Amniotic stem cell (primary cell): ENCODE measurements at regions not wholly inside any gene's neighbourhood (a gene's known extent, or its start where the extent isn't known, plus 50 kb on each side); places are given as distances from the start of the nearest gene placed in this dataset.

ENCODE experiments used
- DNase-seq: peaks from one replicate; lab custom pipeline; 2025; lab: John Stamatoyannopoulos, UW

DNA sequence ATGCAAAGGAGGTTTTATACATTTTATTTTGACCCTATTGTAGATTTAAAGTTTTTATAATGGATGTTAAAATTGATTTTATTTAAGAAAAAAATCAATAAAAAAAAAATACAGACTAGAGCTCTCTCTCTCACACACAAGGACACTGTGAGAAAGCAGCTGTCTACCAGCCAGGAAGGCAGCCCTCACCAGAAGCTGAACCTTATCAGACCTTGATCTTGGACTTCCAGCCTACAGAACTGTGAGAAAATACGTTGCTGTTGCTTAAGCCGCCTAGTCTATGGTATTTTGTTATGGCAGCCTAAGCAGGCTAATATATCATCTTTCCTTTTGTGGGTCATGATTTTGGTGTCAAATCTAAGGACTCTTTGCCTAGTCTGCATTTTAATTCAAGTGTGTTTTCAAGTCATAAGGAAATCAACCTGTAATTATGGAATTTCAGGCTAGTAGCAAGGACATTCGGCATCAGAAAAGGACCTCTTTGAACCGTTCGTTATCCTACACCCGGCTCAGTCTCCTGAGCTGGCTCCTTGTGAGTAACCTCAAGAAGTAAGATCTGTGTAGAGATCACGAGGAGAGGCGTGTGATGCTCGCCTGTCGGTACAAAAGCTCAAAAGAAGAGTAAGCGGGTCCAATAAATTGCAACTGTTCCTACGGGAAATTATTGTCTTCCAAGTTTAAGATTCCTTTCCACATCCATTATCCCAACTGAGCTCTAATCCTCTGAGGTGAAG lies 98.2 kb downstream of the PDCL3 start:
- no peak for DNase-seq

DNA sequence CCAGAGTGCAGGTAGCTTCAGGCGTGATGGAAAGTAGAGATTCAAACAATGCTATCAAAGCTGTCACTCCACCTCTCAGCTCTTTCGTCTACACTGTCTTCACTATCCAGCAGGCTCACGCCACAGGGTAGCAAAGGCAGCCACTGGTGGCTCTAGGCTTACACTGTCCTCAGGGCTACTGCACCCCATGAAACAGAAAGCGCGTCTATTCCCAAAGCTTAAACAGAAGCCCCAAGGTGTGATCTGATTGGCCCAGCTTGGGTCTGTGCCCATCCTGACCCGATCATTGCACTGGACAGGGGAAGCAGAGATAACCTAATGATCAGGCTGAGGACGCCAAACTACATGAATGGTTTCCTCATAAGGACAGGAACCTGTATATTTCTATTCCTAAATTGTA lies 100.1 kb downstream of the PDCL3 start:
- DNase-seq, result no peak

DNA sequence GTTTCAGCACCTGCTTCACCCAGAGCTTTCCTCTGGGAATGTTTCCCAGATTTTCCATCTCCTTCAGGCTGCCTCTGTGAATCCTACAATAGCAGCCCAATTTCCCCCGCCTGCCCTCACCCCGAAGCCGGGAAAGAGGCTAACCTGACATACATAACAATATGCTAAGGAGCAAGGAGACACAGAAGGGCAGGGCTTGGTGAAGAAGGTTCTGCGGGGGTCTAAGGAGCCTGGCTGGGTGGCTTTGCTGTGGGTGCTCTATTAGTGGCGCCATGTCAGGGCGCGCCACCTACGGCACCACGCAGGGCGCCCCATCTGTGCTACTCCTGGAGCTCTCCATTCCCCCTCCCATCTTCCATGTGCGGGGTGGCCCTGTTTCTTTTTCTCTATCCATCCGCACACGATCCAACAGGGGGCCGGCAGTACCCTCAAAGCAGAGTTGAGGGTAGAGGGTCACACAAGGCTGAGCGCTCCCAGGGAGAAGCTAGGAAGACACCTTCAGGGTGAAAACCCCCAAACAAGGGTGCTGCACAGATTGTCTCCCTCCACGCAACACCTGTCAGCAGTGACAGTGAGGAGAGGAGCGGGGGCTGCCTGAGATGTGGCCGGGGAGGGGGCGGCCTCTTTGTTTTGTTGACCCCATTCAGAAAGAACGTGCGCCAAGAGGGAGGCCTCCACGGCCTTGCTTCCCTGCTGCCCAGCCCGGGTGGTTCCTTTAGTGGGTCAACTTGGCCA lies 101.4 kb downstream of the PDCL3 start:
- no peak for DNase-seq

DNA sequence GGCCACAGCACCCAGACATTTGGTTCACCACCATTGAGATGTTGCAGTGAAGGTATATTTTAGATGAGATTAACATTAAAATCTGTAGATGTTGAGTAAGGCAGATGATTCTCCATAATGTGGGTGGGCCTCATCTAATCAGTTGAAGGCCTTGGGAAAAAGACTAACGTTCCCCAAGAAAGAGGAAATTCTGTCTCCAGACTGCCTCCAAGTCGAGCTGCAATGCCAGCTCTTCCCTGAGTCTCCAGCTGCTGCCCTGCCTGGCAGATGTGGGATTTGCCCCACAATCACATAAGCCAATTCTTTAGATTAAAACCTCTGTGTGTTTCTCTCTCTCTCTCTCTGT lies 101.9 kb downstream of the PDCL3 start:
- no peak for DNase-seq

DNA sequence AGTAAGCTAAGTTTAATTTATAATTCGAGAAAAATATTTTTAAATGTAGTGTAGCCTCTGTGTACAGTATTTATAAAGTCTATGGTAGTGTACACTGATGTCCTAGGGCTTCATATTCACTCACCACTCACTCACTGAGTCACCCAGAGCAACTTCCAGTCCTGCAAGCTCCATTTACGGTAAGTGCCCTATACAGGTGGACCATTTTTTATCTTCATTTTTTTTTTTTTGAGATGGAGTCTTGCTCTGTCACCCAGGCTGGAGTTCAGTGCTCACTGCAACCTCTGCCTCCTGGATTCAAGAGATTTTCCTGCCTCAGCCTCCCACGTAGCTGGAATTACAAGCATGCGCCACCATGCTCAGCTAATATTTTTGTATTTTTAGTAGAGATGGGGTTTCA lies 104.2 kb downstream of the PDCL3 start:
- no peak for DNase-seq

DNA sequence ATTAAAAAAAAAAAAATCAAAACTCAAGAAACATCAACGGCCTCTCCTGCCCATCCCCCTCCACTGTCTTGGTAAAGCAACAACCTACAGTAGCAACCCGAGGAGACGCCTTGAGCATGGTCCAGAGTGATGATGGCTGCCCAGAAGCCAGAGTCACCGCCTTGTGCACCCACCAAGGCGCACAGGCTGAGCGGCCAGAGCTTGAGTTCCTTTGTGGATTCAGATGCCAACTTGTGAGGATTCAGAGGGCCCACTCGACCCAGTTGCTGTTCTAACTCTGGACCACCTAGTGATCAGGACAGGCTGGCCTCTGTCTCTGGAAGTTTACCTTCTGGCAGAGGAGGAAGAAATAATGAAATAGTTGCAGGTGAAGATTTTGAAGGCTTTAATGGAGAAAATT lies 105.0 kb downstream of the PDCL3 start:
- no peak for DNase-seq

DNA sequence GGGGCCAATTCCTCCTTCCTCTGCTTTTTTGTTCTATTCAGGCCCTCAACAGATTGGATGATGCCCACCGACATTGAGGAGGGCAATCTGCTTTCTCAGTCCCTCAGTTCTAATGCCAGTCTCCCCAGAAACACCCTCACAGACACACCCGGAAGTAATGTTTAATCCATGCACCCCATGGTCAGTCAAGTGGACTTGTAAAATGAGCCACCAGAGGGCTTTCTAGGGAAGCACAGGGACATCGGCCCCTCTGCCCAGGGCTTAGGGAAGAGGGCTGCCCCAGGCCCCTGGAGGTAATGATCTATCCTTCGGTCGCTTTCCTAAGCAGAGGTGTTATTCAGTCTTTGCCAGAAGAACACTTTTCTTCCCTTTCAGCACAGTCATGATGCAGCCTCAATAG lies 107.4 kb downstream of the PDCL3 start:
- DNase-seq, result no peak

DNA sequence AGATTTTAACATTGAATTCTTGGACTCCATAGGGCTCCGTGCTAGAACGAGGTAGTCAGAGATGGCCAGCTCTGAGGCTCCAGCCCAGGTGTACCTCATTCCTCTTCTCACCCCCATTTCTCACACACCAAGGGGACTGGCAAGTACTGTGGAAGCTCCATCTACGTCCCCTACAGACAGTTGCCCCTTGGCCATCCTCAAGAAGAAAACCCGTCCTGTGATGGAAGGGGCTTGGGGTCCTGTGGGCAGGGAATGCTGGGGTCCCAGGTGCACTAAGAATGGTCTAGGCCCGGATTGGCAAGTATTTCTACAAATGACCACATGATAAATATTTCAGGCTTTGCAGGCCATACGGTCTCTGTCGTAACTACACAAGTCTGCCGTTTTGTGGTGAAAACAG lies 110.3 kb downstream of the PDCL3 start:
- no peak for DNase-seq

DNA sequence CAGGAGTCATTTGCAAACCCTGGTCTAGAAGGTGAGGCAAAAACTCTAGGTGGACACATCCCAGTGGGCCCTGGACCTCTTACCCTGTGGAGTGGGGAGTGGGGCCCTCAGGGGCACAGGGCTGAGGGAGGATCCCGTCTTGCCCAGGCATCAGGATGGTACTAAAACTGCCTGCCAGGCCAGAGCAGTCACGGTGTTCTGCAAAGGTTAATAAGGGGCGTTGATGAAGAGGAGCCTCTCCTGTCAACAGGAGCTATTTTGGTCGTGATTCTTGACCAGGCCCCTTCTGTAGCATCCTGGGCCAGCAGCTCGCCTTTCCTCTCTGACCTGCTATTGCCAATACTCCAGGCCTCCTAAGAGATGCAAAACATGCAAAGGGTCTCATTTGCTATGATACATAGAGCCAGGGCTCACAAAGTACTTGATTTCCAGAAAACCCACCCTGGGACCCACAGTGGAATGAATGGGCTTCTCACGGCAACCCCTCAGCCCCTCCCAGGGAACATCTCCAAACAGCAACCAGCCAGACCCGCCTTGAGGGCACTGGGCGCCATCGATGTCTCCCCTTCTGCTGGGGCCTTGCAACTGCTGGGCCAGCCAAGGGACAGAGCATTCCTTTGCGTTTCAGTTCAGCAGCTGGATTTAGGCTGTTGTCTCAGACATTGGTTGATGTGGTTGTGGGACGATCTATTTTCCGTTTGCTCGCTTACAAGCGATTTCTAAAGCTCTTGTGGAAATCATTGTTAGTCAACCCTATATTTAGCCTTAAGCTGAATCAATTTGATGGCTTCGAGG lies 111.1 kb downstream of the PDCL3 start:
- DNase-seq, result no peak

DNA sequence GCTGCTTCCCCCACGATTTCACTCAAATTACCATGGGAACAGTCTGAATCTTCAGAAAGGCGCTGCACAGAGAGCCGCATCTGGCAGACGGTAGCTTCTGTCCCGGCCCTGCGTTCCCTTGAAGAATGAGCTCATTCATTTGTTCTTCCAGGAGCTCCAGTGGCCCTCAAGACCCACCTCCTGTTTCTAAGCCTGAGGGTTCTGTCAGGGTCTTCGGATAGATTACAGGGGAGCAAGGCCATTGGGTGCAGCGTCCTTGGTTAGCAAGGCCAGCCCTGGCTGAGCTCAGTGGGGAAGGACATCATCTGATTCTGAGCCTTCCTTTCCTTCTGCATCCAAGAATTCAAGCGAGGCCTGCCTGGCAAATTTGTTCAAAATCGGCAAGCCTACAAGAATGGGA lies 111.9 kb downstream of the PDCL3 start:
- no peak for DNase-seq

DNA sequence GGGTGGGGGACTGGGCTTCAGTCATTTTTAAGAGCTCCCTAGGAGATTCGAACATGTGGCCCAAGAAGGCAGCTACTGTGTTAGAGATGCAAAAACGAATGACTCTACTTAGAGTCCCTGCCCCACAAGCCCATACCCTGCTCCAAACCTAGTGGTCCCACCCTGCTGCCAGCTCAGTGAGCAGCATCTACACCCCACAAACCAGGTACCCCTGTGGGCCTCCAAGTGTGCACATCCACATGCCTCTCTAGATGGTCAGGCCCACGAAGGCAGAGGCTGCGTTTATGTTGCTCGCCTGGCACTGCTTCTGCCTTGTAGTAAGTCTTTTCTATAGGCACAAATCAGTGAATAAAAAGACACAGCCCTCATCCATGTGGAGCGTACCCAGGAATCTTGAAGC lies 112.6 kb downstream of the PDCL3 start:
- DNase-seq, result no peak

DNA sequence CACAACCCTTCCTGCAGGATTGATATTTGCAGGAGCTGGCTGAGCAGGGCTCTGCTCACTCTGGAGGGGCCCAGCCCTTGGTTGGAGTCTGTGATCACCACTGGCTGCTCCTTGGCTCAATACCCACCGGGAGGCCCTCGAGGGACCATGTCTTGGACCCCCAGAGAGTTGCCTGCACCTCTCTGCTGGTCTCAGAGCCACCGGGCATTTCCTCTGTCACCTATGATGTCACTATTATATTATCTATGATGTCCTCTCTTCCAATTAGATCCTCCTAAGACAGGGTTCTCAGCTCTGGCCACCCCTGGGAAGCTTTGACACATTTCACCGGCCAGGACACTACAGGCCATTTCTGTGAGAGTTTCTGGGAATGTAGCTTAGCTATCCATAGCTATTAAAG lies 113.1 kb downstream of the PDCL3 start:
- DNase-seq, result no peak

DNA sequence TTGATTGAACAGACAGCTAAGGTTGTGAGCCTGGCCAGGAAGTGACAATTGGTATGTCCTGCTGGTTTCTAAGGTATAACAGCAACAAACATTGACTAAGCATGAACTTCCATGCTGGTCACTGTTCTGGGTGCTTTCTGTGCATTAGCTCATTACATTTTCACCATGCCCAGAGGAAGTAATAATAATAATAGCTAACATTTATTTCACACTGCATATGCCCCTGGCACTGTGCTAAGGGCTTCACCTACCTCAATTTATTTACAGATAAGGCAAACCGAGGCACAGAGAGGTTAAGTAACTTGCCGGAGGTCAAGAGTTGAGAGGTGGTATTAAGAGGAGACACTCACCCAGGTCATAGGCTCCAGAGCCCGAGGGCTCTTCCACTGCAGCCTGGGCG lies 113.6 kb downstream of the PDCL3 start:
- no peak for DNase-seq

DNA sequence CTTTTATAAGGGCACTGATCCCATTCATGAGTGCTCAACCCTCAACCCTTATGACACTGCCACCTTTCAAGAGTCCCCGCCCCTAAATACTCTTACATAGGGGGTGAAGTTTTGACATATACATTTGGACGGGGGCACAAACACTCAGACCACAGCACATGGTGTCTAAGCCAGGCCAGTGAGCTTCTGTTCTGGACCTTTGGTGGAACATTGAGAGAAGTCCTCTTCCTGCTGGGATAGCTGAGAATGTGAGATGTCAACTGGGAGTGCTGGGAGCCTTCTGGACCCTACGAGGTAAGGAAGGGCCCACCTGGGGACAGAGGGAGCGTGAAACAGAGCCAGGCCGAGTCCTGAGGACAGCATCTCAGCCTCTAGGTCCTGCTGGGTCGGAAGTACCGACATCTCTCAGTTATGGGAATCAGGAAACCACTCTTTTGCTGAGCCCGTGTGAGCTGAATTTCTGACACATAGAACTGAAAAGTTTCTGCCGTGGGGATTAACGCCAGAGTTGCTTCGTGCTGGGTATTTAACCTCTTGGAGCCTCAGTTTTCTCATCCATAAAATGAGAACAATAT lies 114.9 kb downstream of the PDCL3 start:
- DNase-seq, result no peak

DNA sequence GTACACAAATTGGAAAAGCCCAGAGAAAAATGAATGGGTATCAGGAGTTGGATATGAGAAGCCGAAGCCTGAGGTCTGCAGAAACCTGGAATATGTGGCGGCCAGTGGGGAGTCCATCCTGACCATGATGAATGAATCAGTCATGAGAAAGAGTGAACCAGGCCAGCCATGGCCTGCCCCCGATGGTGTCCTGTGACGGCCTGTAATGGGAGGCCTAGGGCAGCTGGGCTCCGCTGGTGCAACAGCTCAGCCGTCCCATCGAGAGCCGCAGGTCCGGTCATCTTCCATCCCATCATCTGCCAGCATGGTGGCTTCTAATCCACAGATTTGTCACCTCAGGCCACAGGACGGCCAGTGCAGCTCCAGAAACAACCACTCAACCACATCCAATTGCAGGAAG lies 116.4 kb downstream of the PDCL3 start:
- no peak for DNase-seq

DNA sequence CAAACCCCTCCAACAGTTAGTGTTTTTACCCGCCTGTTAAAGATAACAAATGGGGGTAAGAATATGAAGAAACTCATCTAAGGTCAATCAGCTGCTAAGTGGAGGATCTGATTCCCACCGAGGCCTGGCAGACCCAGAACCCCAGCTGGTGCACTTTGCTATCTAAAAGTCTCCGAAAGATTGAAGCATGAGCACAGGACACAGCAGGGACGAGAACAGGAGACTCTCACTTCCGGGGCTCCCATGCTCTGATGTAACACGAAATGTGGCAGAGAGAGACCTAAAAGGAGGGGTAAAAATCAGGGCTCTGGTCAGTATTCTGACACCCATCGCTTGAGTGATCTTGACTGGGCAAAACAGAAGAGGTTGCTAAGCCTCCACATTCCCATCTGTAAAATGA lies 119.7 kb downstream of the PDCL3 start:
- DNase-seq, result no peak

DNA sequence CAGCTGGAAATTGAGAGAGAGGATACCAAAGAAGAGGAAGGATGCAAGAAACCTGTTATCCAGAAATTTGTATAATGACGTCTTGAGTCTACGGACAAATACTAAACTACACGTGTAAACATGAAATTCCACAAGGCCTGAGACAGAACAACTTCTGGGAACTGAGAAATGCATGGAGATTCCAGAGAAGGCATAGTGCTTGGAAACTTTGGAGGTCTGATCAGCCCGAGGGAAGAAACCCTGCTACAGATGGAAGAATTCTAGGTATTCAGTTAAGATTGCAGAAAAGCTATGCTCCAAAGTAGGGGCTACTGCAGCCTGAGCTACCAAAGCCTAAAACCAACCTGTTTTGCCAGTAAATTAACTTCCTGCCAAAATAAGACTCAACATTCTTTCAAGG lies 120.4 kb downstream of the PDCL3 start:
- no peak for DNase-seq

DNA sequence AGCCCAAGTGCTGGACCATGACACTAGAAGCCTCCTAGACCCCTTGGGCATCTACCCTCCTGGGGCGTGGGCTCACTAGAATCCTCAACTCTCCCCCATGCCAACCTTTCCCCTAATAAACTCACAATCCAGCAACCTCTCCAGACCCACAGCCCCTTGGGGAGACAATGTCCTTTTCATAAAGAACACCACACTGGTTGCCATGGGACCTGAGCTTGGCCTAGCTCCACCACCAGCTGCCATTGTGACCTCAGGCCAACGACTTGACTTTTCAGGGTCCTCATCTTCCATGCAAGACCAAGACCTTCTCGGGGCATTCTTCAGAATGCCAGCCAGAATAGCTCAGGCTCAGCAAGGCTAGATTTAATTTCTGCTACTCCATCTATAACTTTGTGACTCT lies 128.1 kb upstream of the NPAS2 start:
- no peak for DNase-seq

DNA sequence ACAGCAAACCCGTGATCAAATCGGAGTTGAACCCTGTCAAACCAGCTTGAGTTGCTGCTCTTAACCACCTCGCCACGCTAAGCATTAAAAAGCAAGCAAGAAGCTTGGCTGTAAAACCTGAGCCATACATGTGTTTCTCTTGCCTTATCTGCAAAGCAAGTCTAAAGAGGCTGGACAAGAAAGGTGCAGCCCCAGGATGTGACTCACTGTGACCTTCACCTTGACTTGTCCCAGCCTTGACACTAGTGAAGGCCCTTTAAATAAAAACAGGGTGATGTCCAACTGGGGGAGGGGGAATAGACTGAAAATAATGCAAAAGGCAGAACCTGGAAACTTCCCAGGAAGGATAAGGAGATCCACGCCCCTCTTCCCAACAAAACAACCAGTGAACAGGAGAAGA lies 127.6 kb upstream of the NPAS2 start:
- DNase-seq, result no peak

DNA sequence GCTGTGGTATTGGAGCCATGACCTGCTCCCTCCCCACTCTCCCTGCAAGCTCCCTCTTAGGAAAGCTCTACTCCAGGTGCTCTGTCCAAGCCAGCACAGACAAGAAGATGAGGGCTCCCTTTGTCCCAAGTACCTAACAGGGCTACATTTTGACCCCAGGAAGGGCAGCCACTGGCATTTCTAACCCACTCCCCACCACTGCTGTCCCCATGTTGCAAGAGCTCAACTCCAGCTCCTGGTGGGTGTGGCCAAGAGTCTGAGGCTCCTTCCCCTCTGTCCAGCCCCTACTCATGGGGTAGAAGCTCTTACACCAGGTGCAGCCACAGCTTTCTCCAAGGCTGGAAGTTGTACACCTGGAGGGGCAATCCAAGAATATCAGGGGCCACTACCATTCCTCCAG lies 127.0 kb upstream of the NPAS2 start:
- DNase-seq, result no peak

DNA sequence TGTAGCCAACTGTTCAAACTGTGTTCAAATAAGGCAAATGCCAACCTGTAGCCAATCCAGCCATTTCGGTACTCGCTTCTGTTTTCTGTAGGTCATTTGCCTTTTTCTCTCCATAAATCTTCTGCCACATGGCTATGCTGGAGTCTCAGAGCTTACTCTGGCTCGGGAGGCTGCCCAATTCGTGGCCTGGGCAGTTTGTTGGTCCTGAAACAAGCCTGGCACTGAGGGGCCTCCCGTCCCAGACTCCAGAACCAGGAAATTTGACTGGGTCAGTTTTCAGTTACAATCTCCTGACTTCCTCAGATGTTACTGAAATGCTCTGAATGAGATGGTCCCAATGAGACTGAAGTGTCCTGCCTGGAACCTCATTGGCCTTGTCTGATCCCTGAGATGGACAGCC lies 120.8 kb upstream of the NPAS2 start:
- DNase-seq, result no peak

DNA sequence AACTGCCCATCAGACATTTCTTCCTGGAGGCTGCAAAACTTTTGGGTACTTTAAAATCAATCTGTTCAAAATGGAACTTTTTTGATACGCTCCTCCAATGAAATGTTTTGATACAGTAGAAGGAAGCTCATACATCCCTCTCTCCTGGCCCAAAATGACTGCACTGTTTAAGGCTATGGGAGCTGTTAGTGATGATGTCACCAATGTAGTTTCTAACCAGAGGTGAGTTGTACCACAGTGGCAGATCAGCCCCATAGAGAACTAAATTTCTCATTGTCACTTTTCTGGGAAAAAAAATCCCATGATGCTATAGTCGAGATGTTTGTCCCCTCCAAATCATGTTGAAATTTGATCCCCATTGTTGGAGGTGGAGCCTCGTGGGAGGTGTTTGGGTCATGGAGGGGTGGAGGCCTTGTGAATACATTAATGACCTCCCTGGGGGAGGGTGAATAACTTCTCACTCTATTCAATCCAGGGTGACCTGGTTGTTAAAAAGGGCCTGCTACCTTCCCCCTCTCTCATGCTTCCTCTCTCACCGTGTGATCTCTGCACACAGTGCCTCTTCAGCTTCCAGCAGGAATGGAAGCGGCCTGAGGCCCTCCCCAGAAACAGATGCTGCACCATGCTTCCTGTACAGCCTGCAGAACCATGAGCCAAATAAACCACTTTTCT lies 117.4 kb upstream of the NPAS2 start:
- DNase-seq, result no peak
